SK-N-SH (cell line): ENCODE measurements at regions not wholly inside any gene's neighbourhood (a gene's known extent, or its start where the extent isn't known, plus 50 kb on each side); places are given as distances from the start of the nearest gene placed in this dataset.

Source experiments
- CTCF ChIP-seq: fragments of 200-600 bp; sonication (generic); IDR thresholded peaks from 2 replicates; pipeline ENCODE4 v1.6.1; 2017; ENCODE audit warnings: antibody characterized with exemption, mild to moderate bottlenecking, moderate library complexity
- EP300 ChIP-seq, 2 experiments: IDR thresholded peaks; 2 replicates each; pipeline versions ENCODE4 v1.4.0 to v1.6.1; 2012; ENCODE audit warnings: borderline replicate concordance in 1 of 2, low read depth in 1 of 2, low read length in 1 of 2
- EZH2phosphoT487 ChIP-seq: fragments of 200-600 bp; sonication (generic); IDR thresholded peaks from 2 replicates; pipeline ENCODE4 v1.6.1; 2017; ENCODE audit warnings: low read depth, mixed run types, mild to moderate bottlenecking, antibody characterized with exemption, moderate library complexity, borderline replicate concordance
- MAX ChIP-seq: IDR thresholded peaks from 2 replicates; pipeline ENCODE4 v1.4.0; 2012; ENCODE audit warnings: low read depth
- NRF1 ChIP-seq: IDR thresholded peaks from 2 replicates; pipeline ENCODE4 v1.6.1; 2012; ENCODE audit warnings: low read depth, mild to moderate bottlenecking, low read length
- PBX3 ChIP-seq: IDR thresholded peaks from 2 replicates; pipeline ENCODE4; 2012
- POLR2AphosphoS5 ChIP-seq: IDR thresholded peaks from 2 replicates; pipeline ENCODE4 v1.6.1; 2012; ENCODE audit warnings: low read depth, low read length
- REST ChIP-seq: IDR thresholded peaks from 2 replicates; pipeline ENCODE4 v1.6.1; 2012; ENCODE audit warnings: mild to moderate bottlenecking, low read depth, low read length, moderate library complexity
- RFX5 ChIP-seq: IDR thresholded peaks from 2 replicates; pipeline ENCODE4 v1.6.1; 2012; ENCODE audit warnings: mild to moderate bottlenecking, improper control_type of control experiment, low read length
- SMC3 ChIP-seq: IDR thresholded peaks from 2 replicates; pipeline ENCODE4 v1.6.1; 2012; ENCODE audit warnings: low read depth, low read length, improper control_type of control experiment
- TEAD4 ChIP-seq: IDR thresholded peaks from 2 replicates; pipeline ENCODE4 v1.4.0; 2012; ENCODE audit warnings: mild to moderate bottlenecking, borderline replicate concordance; ENCODE audit not compliant: insufficient read depth
- YY1 ChIP-seq: IDR thresholded peaks from 2 replicates; pipeline ENCODE4 v1.4.0; 2012; ENCODE audit warnings: low read depth, mild to moderate bottlenecking

DNA sequence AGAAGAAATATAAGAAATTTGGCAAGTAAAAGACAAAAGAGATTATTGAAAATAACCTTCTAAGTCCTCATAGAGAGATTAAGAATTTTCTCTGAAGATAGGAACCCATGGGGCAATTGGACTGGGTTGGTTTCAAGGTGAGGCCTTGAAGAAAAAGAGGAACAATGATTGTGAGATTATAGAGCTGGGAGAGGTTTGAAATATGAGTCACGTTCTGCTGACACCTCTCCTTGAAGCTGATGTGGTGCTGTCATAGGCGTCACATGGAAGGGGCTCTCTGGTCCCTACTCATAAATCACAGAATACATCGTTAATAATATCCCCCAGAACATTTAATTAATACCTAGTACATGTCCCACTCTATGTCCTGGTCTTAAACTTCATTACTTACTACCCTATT is 227.6 kb upstream of the PDE3A start:
- no peak for TF ChIP-seq YY1
- TF ChIP-seq CTCF = no peak
- TF ChIP-seq SMC3 = no peak
- no peak for TF ChIP-seq POLR2AphosphoS5
- no peak for TF ChIP-seq RFX5
- no peak for TF ChIP-seq MAX
- no peak for TF ChIP-seq EP300 (IDR thresholded peaks at IDR 0.05; ENCODE audit: borderline replicate concordance in 1 of 2, low read depth in 1 of 2, low read length in 1 of 2)
- no peak for TF ChIP-seq TEAD4
- no peak for TF ChIP-seq PBX3
- no peak for TF ChIP-seq NRF1
- TF ChIP-seq REST = no peak
- TF ChIP-seq EZH2phosphoT487 = no peak
